Omental fat pad (tissue), 3 donors: ENCODE measurements at regions not wholly inside any gene's neighbourhood (a gene's known extent, or its start where the extent isn't known, plus 50 kb on each side); places are given as distances from the start of the nearest gene placed in this dataset.

Experiments used
- ATAC-seq: fragments of 150-250 bp; one replicate; pipeline ENCODE4 v1.9.1; 2016; ENCODE audit warnings: mild to moderate bottlenecking, moderate library complexity; ENCODE audit not compliant: low FRiP score
- DNase-seq: peaks from one replicate; pipeline ENCODE4 v3.0.0-alpha.2; 2019; ENCODE audit warnings: low spot score
- TF ChIP-seq, protein P1 (sequence below), 3 donors: fragments of 450-650 bp; IDR thresholded peaks; one replicate each; pipeline ENCODE4 v1.5.1; 2016 to 2017; ENCODE audit warnings: antibody characterized with exemption in 3 of 3, mild to moderate bottlenecking in 3 of 3, moderate library complexity in 2 of 3

GRCh38 chr1:212549503-212550017, 59.0 kb upstream of the ATF3 start:
- no peak for ATAC-seq
- DNase-seq = no peak
- TF ChIP-seq, protein P1, sequence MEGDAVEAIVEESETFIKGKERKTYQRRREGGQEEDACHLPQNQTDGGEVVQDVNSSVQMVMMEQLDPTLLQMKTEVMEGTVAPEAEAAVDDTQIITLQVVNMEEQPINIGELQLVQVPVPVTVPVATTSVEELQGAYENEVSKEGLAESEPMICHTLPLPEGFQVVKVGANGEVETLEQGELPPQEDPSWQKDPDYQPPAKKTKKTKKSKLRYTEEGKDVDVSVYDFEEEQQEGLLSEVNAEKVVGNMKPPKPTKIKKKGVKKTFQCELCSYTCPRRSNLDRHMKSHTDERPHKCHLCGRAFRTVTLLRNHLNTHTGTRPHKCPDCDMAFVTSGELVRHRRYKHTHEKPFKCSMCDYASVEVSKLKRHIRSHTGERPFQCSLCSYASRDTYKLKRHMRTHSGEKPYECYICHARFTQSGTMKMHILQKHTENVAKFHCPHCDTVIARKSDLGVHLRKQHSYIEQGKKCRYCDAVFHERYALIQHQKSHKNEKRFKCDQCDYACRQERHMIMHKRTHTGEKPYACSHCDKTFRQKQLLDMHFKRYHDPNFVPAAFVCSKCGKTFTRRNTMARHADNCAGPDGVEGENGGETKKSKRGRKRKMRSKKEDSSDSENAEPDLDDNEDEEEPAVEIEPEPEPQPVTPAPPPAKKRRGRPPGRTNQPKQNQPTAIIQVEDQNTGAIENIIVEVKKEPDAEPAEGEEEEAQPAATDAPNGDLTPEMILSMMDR (IDR thresholded peaks at IDR 0.05) = no peak

GRCh38 chr1:212551929-212552328, 56.6 kb upstream of the ATF3 start:
- DNase-seq (no peak), ATAC-seq (no peak)
- TF ChIP-seq, protein P1 (IDR thresholded peaks at IDR 0.05) = no peak

GRCh38 chr1:212553676-212554075, 54.9 kb upstream of the ATF3 start:
- DNase-seq (no peak), ATAC-seq (no peak)
- TF ChIP-seq, protein P1 (IDR thresholded peaks at IDR 0.05) = no peak

DNA sequence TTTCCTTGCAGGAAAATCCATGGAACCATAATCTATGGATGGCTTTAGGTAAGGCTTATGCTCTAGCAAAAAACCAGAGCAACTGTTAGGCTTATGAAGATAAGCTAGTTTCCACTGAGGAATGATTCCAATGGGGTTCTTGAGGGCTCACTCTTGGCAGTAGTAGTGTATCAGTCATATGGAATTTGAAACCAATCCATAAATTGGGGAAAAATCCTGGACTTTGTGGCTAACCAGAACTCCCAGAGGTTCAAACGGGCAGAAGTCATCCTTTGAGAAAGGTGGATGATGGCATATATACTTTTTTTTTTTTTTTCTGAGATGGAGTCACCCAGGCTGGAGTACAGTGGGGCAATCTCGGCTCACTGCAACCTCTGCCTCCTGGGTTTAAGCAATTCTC, 54.2 kb upstream of the ATF3 start:
- DNase-seq (no peak), ATAC-seq (no peak)
- TF ChIP-seq, protein P1 (IDR thresholded peaks at IDR 0.05) = no peak

GRCh38 chr1:212555426-212555825, 53.1 kb upstream of the ATF3 start:
- ATAC-seq (no peak), DNase-seq (no peak)
- TF ChIP-seq, protein P1 (IDR thresholded peaks at IDR 0.05) = no peak

- TF ChIP-seq, protein P1 (IDR thresholded peaks at IDR 0.05) = no peak
- no peak for DNase-seq
- no peak for ATAC-seq
Measured at GRCh38 chr1:212556822-212557549, 51.6 kb upstream of the ATF3 start.
